Spinal cord (tissue), 9 donors: ENCODE measurements at regions not wholly inside any gene's neighbourhood (a gene's known extent, or its start where the extent isn't known, plus 50 kb on each side); places are given as distances from the start of the nearest gene placed in this dataset.
A peak's percentile ranks its signal among the peaks of the same experiment; 100 is the strongest.

Experiments
- DNase-seq, 6 donors: peaks; one replicate each; pipeline versions ENCODE4 v3.0.0 to v3.0.0-alpha.2; 2013 to 2015; ENCODE audit warnings: low spot score in 6 of 6, low read depth in 4 of 6
- H3K27ac ChIP-seq: one replicate; pipeline ENCODE4 v1.5.1; 2013; ENCODE audit warnings: low read depth, low read length, control low read depth
- H3K27me3 ChIP-seq: one replicate; pipeline ENCODE4 v1.6.1; 2013; ENCODE audit warnings: low read length; ENCODE audit not compliant: control insufficient read depth, insufficient read depth
- H3K36me3 ChIP-seq: one replicate; pipeline ENCODE4 v1.6.1; 2013; ENCODE audit warnings: low read length; ENCODE audit not compliant: control insufficient read depth, insufficient read depth
- H3K4me1 ChIP-seq: one replicate; pipeline ENCODE4 v1.6.1; 2013; ENCODE audit warnings: low read length; ENCODE audit not compliant: control insufficient read depth, insufficient read depth
- H3K4me3 ChIP-seq: one replicate; pipeline ENCODE4 v1.5.1; 2013; ENCODE audit warnings: low read depth, low read length, control low read depth
- H3K9me3 ChIP-seq: one replicate; pipeline ENCODE4 v1.6.1; 2013; ENCODE audit warnings: low read length; ENCODE audit not compliant: control insufficient read depth, insufficient read depth
- WGBS: methylation state at CpG from one replicate; pipeline ENCODE4 v1.1.5; 2013; ENCODE audit warnings: missing lambda C conversion rate; ENCODE audit not compliant: insufficient coverage; 5-methylcytosine and 5-hydroxymethylcytosine counted together
- donor health status: healthy.

DNA sequence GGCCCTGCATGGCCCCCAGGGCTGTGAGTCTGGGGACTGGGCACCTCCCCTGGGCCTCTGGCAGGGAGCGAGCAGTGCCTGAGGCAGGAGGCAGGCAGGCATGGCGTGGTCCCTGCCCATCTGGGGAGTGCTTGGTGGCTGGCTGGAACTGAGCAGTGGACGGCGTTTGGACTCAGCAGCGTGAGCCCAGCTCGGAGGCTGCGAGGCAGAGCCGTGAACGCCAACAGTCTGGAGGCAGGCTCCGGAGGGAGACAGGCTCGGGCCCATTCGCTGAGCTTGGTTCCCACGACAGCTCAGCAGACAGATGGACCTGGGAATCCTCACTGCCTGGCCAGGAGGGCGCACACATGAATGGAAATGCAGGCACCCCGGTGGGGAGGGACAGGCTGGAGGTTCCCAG lies 160.7 kb upstream of the POU3F1 start:
- Histone ChIP-seq H3K27ac (no peak overlapping the region), H3K4me3 (no peak overlapping the region), H3K27me3 (peaks cover 4% of the 10 kb centered on the region), H3K4me1 (peaks cover 11% of the 10 kb centered on the region), H3K36me3 (no peaks in the 10 kb centered on the region), H3K9me3 (no peaks in the 10 kb centered on the region)
- WGBS = 72% methylated on average over 15 of the region's 15 CpGs
- peak in 1 of 6 donors; percentile 81 for DNase-seq

GRCh38 chr1:38204698-38205097 lies 158.1 kb upstream of the POU3F1 start:
- Histone ChIP-seq H3K4me3 (no peak overlapping the region), H3K27ac (no peak overlapping the region), H3K36me3 (no peaks in the 10 kb centered on the region), H3K9me3 (no peaks in the 10 kb centered on the region), H3K4me1 (peaks cover 5% of the 10 kb centered on the region), H3K27me3 (peaks cover 4% of the 10 kb centered on the region)
- no peak for DNase-seq
- 95% methylated on average over 2 of the region's 3 CpGs for WGBS

DNA sequence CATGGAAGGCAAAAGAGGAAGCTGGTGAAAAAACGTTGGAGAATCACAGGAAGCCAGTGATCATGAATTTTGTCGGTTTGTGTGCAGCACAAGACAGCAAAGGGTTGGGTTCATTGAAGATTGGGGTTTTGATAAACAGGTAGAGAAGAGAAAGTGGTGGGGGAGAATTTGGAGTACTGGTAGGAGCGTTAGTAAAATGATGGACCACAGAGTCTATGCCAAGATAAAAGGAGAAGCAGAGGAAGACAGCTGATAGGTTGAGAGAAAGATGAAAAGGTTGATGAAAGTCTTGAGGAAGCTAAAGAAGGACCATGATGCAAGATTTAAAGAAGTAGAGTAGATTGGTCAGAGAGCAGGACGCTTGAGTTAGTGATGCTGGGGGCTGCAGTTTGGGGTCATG lies 156.8 kb upstream of the POU3F1 start:
- Histone ChIP-seq H3K27ac (no peak overlapping the region), H3K27me3 (peaks cover 4% of the 10 kb centered on the region), H3K4me3 (no peak overlapping the region), H3K36me3 (no peaks in the 10 kb centered on the region), H3K4me1 (peaks cover 5% of the 10 kb centered on the region), H3K9me3 (no peaks in the 10 kb centered on the region)
- WGBS = 67% methylated on average over 4 of the region's 4 CpGs
- no peak for DNase-seq

DNA sequence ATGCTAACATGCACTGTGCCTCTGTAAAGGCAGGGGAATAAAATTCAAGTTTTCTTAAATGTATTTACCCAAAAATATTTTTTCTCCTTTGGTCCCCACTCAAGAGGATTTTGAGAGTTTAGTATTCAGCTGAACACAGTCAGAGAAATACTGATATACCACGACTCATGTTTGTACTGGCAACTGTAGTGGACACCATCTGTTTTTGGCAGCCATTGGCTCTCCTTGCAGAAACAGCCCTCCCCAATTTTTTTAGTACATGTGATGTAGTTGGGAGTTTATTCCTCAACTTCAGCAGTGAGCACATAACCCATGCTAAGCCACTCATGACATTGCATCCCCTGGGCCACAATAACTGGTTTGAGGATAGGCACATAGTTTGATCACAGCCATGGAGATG lies 154.8 kb upstream of the POU3F1 start:
- DNase-seq = peak in 1 of 6 donors; percentile 60
- Histone ChIP-seq H3K9me3 (no peaks in the 10 kb centered on the region), H3K27me3 (peaks cover 4% of the 10 kb centered on the region), H3K4me1 (peaks cover 4% of the 10 kb centered on the region), H3K27ac (no peak overlapping the region), H3K4me3 (no peak overlapping the region), H3K36me3 (no peaks in the 10 kb centered on the region)
- WGBS = 100% methylated on average over 1 of the region's 1 CpG

DNA sequence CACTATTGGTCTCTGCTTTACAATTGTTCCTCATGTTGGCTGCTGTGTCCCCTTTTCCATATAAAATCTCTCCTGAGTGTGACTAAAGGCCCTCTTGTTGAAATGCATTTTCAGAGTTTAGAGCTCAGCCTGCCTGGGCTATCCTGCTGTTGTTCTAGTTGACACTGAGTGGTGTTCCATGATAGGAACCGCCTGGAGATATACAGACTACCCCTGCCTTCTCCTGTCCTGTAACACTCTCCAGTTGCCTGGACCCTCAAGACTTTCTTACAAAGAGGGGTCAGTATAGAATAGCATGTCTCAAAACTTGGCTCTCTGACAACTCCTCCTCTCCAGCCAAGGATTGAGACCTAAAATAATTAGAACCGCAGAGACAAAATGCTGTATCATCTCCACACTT lies 152.0 kb upstream of the POU3F1 start:
- Histone ChIP-seq H3K4me1 (peaks cover 4% of the 10 kb centered on the region), H3K27ac (no peak overlapping the region), H3K4me3 (no peak overlapping the region), H3K9me3 (no peaks in the 10 kb centered on the region), H3K27me3 (no peaks in the 10 kb centered on the region), H3K36me3 (no peaks in the 10 kb centered on the region)
- DNase-seq = no peak
- WGBS = 78% methylated on average over 1 of the region's 2 CpGs

GRCh38 chr1:38198099-38198498 lies 151.5 kb upstream of the POU3F1 start:
- no peak for DNase-seq
- Histone ChIP-seq H3K27me3 (no peaks in the 10 kb centered on the region), H3K4me1 (peaks cover 4% of the 10 kb centered on the region), H3K36me3 (no peaks in the 10 kb centered on the region), H3K4me3 (no peak overlapping the region), H3K9me3 (no peaks in the 10 kb centered on the region), H3K27ac (no peak overlapping the region)
- WGBS = 80% methylated on average over 6 of the region's 6 CpGs

GRCh38 chr1:38197312-38198061 lies 150.9 kb upstream of the POU3F1 start:
- H3K27me3 ChIP-seq = no peaks in the 10 kb centered on the region
- H3K9me3 ChIP-seq = no peaks in the 10 kb centered on the region
- H3K36me3 ChIP-seq = no peaks in the 10 kb centered on the region
- no peak overlapping the region for H3K4me3 ChIP-seq
- no peak overlapping the region for H3K27ac ChIP-seq
- H3K4me1 ChIP-seq = peaks cover 4% of the 10 kb centered on the region
- 89% methylated on average over 3 of the region's 14 CpGs for WGBS
- DNase-seq = peak in 2 of 6 donors; percentile 22 to 74

DNA sequence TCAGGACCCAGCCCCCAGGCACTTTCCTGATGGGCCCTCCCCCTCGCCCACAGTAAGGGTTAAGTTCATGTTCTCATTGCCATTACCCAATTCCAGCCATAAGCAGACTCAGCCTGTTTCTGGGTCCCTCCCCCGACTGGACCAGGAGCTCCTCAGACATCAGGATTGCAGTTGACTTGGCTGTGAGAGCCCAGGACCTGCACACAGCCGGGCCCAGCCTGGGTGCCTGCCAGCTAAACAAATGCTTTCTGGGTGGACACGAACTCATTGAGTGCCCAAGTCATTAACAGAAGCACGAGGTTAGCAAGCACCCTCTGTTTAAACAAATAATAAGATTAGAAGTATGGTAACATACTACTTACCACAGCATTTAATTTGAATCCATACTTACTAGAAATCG lies 147.9 kb upstream of the POU3F1 start:
- DNase-seq = no peak
- Histone ChIP-seq H3K4me3 (no peak overlapping the region), H3K4me1 (peaks cover 4% of the 10 kb centered on the region), H3K27me3 (peaks cover under 1% of the 10 kb centered on the region), H3K27ac (no peak overlapping the region), H3K36me3 (no peaks in the 10 kb centered on the region), H3K9me3 (no peaks in the 10 kb centered on the region)
- 55% methylated on average over 3 of the region's 6 CpGs for WGBS

GRCh38 chr1:38193040-38193439 lies 146.4 kb upstream of the POU3F1 start:
- H3K27ac ChIP-seq = no peak overlapping the region
- 35% methylated on average over 2 of the region's 3 CpGs for WGBS
- no peaks in the 10 kb centered on the region for H3K9me3 ChIP-seq
- no peak for DNase-seq
- H3K27me3 ChIP-seq = peaks cover 4% of the 10 kb centered on the region
- H3K36me3 ChIP-seq = no peaks in the 10 kb centered on the region
- H3K4me3 ChIP-seq = no peak overlapping the region
- H3K4me1 ChIP-seq = peaks cover 2% of the 10 kb centered on the region

GRCh38 chr1:38191461-38191860 lies 144.9 kb upstream of the POU3F1 start:
- H3K36me3 ChIP-seq = no peaks in the 10 kb centered on the region
- no peaks in the 10 kb centered on the region for H3K9me3 ChIP-seq
- no peak overlapping the region for H3K4me3 ChIP-seq
- H3K4me1 ChIP-seq = no peaks in the 10 kb centered on the region
- DNase-seq = peak in 1 of 6 donors; percentile 65
- no peak overlapping the region for H3K27ac ChIP-seq
- H3K27me3 ChIP-seq = peaks cover 5% of the 10 kb centered on the region
- WGBS = 62% methylated on average over 7 of the region's 7 CpGs
